Endothelial cell (in vitro differentiated cells): ENCODE measurements at regions not wholly inside any gene's neighbourhood (a gene's known extent, or its start where the extent isn't known, plus 50 kb on each side); places are given as distances from the start of the nearest gene placed in this dataset.

Source experiments
- DNase-seq: peaks from one replicate; pipeline ENCODE4 v3.0.0; 2021; ENCODE audit warnings: low spot score
- H3K27ac Mint-ChIP-seq: one replicate; pipeline ENCODE4 v1.8.0; 2021; ENCODE audit warnings: mixed read lengths, inconsistent platforms; ENCODE audit not compliant: unreplicated experiment
- H3K27me3 Mint-ChIP-seq: one replicate; pipeline ENCODE4 v1.8.0; 2021; ENCODE audit warnings: mild to moderate bottlenecking, moderate library complexity, mixed read lengths, inconsistent platforms; ENCODE audit not compliant: unreplicated experiment
- H3K36me3 Mint-ChIP-seq: one replicate; pipeline ENCODE4 v1.8.0; 2021; ENCODE audit warnings: mild to moderate bottlenecking, low read depth, mixed read lengths, inconsistent platforms; ENCODE audit not compliant: unreplicated experiment
- H3K4me1 Mint-ChIP-seq: one replicate; pipeline ENCODE4 v1.8.0; 2021; ENCODE audit warnings: mild to moderate bottlenecking, mixed read lengths, inconsistent platforms; ENCODE audit not compliant: unreplicated experiment
- H3K4me3 Mint-ChIP-seq: one replicate; pipeline ENCODE4 v1.8.0; 2021; ENCODE audit warnings: mild to moderate bottlenecking, mixed read lengths, inconsistent platforms; ENCODE audit not compliant: unreplicated experiment
- H3K9me3 Mint-ChIP-seq: one replicate; pipeline ENCODE4 v1.8.0; 2021; ENCODE audit warnings: mixed read lengths, inconsistent platforms; ENCODE audit not compliant: unreplicated experiment
- CTCF ChIP-seq: fragments of 200-600 bp; sonication (generic); IDR thresholded peaks from one replicate; pipeline ENCODE4 v1.5.0; 2021; ENCODE audit warnings: antibody characterized with exemption; ENCODE audit not compliant: unreplicated experiment

- Mint-ChIP-seq H3K4me1 (no peaks in the 10 kb centered on the region), H3K9me3 (no peaks in the 10 kb centered on the region), H3K4me3 (no peak overlapping the region), H3K27me3 (peaks cover 8% of the 10 kb centered on the region), H3K36me3 (no peaks in the 10 kb centered on the region), H3K27ac (no peak overlapping the region)
- no peak for DNase-seq
- TF ChIP-seq CTCF: no peak
Observed at GRCh38 chrX:68919707-68920106, 90.9 kb downstream of the EFNB1 start.

GRCh38 chrX:68918202-68918601 lies 89.4 kb downstream of the EFNB1 start:
- Mint-ChIP-seq H3K27me3 (peaks cover 7% of the 10 kb centered on the region), H3K9me3 (no peaks in the 10 kb centered on the region)

GRCh38 chrX:68917799-68918198 lies 89.0 kb downstream of the EFNB1 start:
- no peaks in the 10 kb centered on the region for H3K4me1 Mint-ChIP-seq
- peaks cover 7% of the 10 kb centered on the region for H3K27me3 Mint-ChIP-seq
- H3K9me3 Mint-ChIP-seq: no peaks in the 10 kb centered on the region
- DNase-seq: no peak
- no peak overlapping the region for H3K4me3 Mint-ChIP-seq
- H3K27ac Mint-ChIP-seq: no peak overlapping the region
- H3K36me3 Mint-ChIP-seq: no peaks in the 10 kb centered on the region
- TF ChIP-seq CTCF: no peak

More at GRCh38 chrX:68918202-68918601, 89.4 kb downstream of the EFNB1 start:
- no peak overlapping the region for H3K27ac Mint-ChIP-seq
- no peaks in the 10 kb centered on the region for H3K4me1 Mint-ChIP-seq
- no peaks in the 10 kb centered on the region for H3K36me3 Mint-ChIP-seq
- no peak for DNase-seq
- no peak overlapping the region for H3K4me3 Mint-ChIP-seq
- TF ChIP-seq CTCF: no peak

GRCh38 chrX:68916891-68917290 lies 88.1 kb downstream of the EFNB1 start:
- Mint-ChIP-seq H3K9me3 (no peaks in the 10 kb centered on the region), H3K36me3 (no peaks in the 10 kb centered on the region), H3K27ac (no peak overlapping the region), H3K4me3 (no peak overlapping the region), H3K4me1 (no peaks in the 10 kb centered on the region), H3K27me3 (peaks cover 7% of the 10 kb centered on the region)
- TF ChIP-seq CTCF: no peak
- no peak for DNase-seq

- Mint-ChIP-seq H3K27me3 (peaks cover 7% of the 10 kb centered on the region), H3K27ac (no peak overlapping the region), H3K4me1 (no peaks in the 10 kb centered on the region), H3K4me3 (no peak overlapping the region), H3K9me3 (no peaks in the 10 kb centered on the region), H3K36me3 (no peaks in the 10 kb centered on the region)
- DNase-seq: no peak
- TF ChIP-seq CTCF: no peak
Observed at GRCh38 chrX:68915778-68916177, 87.0 kb downstream of the EFNB1 start.
